Activated naive CD8-positive, alpha-beta T cell treated with anti-CD3 and anti-CD28 coated beads, Interleukin-2, amount 10 ng/mL, durations not matched to agents 7 days and 5 days (primary cell): ENCODE measurements at regions not wholly inside any gene's neighbourhood (a gene's known extent, or its start where the extent isn't known, plus 50 kb on each side); places are given as distances from the start of the nearest gene placed in this dataset.

ENCODE experiments used
- ATAC-seq: fragments of 150-1000 bp; cut with Tn5 transposase; one replicate; pipeline ENCODE4 v1.10.0; 2021; ENCODE audit warnings: low read depth, moderate library complexity
- POLR2A ChIA-PET: fragments of 350-600 bp; sonication (Branson Sonifier 250); formaldehyde crosslinking; loops from one replicate; lab custom pipeline; 2021; ENCODE audit warnings: antibody characterized with exemption; lab: Charles Lee
- DNase-seq: peaks from one replicate; pipeline ENCODE4 v3.0.0; 2021
- H3K27ac Mint-ChIP-seq: one replicate; pipeline ENCODE4 v1.8.0; 2022; ENCODE audit warnings: mild to moderate bottlenecking, mixed read lengths
- H3K27me3 Mint-ChIP-seq: one replicate; pipeline ENCODE4 v1.8.0; 2022; ENCODE audit warnings: mild to moderate bottlenecking, moderate library complexity, mixed read lengths
- H3K36me3 Mint-ChIP-seq: one replicate; pipeline ENCODE4 v1.8.0; 2021; ENCODE audit warnings: mild to moderate bottlenecking, mixed read lengths
- H3K4me1 Mint-ChIP-seq: one replicate; pipeline ENCODE4 v1.8.0; 2021; ENCODE audit warnings: mixed read lengths
- H3K4me3 Mint-ChIP-seq: one replicate; pipeline ENCODE4 v1.8.0; 2022; ENCODE audit warnings: mild to moderate bottlenecking, moderate library complexity, mixed read lengths
- H3K9me3 Mint-ChIP-seq: one replicate; pipeline ENCODE4 v1.8.0; 2021; ENCODE audit warnings: mixed read lengths

DNA sequence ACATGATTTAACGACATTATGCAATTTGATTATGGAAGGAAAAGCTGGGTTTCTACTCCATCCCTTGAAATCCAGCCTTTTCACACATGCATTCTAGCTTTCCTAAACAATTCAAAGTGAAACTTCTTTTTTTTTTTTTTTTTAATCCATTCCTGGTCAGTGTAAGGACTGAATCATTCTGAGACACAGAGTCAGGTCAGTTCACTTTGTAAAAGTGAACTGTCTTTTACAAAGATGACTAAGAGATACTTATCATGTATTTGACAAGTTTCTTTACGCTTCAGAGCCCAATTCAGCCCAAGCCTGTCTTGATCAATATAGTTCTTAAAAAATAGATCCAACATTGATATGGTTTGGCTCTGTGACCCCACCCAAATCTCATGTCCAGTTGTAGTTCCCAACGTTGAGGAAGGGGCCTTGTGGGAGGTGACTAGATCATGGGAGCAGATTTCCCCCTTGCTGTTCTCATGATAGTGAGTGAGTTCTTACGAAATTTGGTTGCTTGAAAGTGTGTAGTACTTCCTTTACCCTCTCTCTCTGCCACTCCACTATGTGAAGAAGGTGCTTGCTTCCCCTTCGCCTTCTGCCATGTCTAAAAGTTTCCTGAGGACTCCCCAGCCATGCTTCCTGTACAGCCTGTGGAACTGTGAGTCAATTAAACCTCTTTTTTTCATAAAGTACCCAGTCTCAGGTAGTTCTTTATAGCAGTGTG is 345.6 kb upstream of the THBS1 start:
- H3K36me3 Mint-ChIP-seq, result no peaks in the 10 kb centered on the region
- peaks cover 5% of the 10 kb centered on the region for H3K27me3 Mint-ChIP-seq
- peaks cover 2% of the 10 kb centered on the region for H3K4me1 Mint-ChIP-seq
- ATAC-seq, result no peak
- no peak for DNase-seq
- H3K4me3 Mint-ChIP-seq, result no peak overlapping the region
- POLR2A ChIA-PET, result no interaction called here
- H3K9me3 Mint-ChIP-seq, result peaks cover 3% of the 10 kb centered on the region
- no peak overlapping the region for H3K27ac Mint-ChIP-seq

DNA sequence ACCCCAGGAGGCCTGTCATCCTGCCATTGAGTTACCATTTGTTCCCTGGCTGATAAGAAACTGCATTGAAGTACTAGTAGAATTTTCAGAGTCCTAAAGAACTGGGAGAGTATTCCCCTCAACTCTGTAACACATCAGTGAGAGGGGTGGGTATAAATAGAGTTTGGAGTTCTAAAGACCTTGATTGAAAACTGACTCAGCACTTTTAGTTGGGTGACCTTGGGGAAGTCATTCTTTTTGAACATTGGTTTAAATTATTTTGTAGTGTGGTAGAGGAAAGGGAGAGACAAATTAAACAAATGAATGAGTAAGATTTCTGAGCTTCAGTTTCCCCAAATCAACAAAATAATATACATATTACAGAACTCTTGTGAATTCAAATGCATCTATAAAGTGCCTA is 344.5 kb upstream of the THBS1 start:
- POLR2A ChIA-PET, result no interaction called here
- Mint-ChIP-seq H3K4me3 (no peak overlapping the region), H3K36me3 (no peaks in the 10 kb centered on the region), H3K27me3 (peaks cover 9% of the 10 kb centered on the region), H3K27ac (no peak overlapping the region), H3K4me1 (peaks cover 2% of the 10 kb centered on the region), H3K9me3 (peaks cover 7% of the 10 kb centered on the region)
- ATAC-seq (no peak), DNase-seq (no peak)

DNA sequence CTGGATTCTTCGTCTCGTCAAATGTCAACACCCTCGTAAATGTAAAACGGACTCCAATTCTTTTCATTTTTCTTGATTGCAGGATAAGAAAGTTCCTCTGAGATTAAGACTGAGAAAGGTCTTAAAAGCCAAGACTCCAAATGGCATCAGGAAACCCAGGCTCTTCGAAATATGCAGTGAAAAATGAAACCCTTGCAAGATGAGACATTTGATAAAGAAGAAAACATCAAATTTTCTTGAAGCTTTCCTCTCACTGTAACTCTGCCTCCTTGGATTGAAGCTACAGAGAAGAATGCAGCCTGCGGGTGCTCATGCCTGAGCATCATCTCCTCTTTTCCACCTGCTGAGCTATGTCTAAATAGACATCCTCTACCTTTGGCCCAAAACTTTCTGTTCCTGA is 342.4 kb upstream of the THBS1 start:
- peaks cover 2% of the 10 kb centered on the region for H3K4me1 Mint-ChIP-seq
- H3K27ac Mint-ChIP-seq, result no peak overlapping the region
- ATAC-seq, result no peak
- peaks cover 7% of the 10 kb centered on the region for H3K9me3 Mint-ChIP-seq
- no peak for DNase-seq
- POLR2A ChIA-PET, result no interaction called here
- peaks cover 9% of the 10 kb centered on the region for H3K27me3 Mint-ChIP-seq
- no peaks in the 10 kb centered on the region for H3K36me3 Mint-ChIP-seq
- no peak overlapping the region for H3K4me3 Mint-ChIP-seq

DNA sequence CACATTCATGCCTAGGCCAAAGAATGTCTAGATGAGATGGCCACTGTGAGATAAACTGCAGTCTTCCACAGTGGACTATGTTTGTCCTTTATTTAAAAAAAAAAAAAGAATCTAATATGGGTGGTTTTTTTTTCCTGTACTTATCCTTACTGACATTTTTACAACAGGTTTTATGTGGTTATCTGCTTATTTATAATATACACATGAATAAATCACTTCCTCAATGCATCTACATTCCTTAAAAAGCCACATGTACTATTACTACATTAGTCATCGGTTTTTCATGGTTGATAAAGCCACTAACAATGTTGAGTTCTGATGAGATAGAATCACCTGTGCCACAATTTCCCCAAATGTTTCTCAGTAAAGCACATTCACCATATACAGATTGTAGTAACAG is 341.3 kb upstream of the THBS1 start:
- DNase-seq (no peak), ATAC-seq (no peak)
- Mint-ChIP-seq H3K27ac (no peak overlapping the region), H3K27me3 (peaks cover 9% of the 10 kb centered on the region), H3K4me3 (no peak overlapping the region), H3K36me3 (no peaks in the 10 kb centered on the region), H3K4me1 (peaks cover 2% of the 10 kb centered on the region), H3K9me3 (peaks cover 7% of the 10 kb centered on the region)
- POLR2A ChIA-PET, result no interaction called here

DNA sequence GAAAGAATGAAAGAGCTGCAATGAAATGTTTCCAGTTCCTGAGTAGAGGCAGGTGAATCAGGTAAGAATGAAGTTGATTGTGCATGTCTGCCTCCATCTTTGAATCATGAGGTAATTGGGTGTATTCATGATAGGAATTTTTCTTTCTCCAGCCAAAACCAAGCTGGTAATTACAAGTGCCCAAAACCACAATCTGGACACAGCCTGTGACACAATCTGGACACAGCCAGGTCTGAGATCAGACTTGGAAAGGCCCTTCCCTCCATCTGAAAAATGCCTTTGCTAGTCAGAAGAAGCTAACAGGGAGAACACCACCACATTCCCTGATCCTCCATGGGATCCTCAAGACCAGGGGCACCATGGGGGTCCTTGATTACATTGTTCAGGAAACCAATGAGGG is 338.5 kb upstream of the THBS1 start:
- Mint-ChIP-seq H3K27ac (no peak overlapping the region), H3K4me1 (no peaks in the 10 kb centered on the region), H3K36me3 (no peaks in the 10 kb centered on the region), H3K27me3 (peaks cover 10% of the 10 kb centered on the region), H3K4me3 (no peak overlapping the region), H3K9me3 (peaks cover 3% of the 10 kb centered on the region)
- ATAC-seq (no peak), DNase-seq (no peak)
- POLR2A ChIA-PET, result no interaction called here

DNA sequence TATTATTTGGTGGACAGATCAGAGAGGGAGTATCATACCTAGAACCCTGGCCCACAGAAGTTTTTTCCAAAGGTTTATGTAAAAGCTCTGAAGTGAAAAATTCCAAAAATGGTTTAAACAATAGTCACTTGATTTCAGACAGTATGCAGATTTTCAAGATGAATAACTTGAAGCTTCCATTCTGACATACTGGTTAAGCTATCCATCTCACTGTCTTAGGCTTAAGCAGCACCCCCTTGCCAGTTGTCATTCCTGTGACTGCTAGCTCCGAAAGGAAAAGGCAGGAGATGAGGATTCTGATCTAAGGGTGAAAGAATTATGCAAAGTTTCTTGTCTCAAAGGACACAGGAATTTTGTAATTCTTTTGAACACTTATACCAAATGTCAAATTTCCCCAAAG is 337.5 kb upstream of the THBS1 start:
- peaks cover 16% of the 10 kb centered on the region for H3K27me3 Mint-ChIP-seq
- no peak for ATAC-seq
- no peak for DNase-seq
- H3K9me3 Mint-ChIP-seq, result peaks cover 3% of the 10 kb centered on the region
- H3K27ac Mint-ChIP-seq, result no peak overlapping the region
- no peak overlapping the region for H3K4me3 Mint-ChIP-seq
- POLR2A ChIA-PET, result no interaction called here
- H3K4me1 Mint-ChIP-seq, result no peaks in the 10 kb centered on the region
- no peaks in the 10 kb centered on the region for H3K36me3 Mint-ChIP-seq

DNA sequence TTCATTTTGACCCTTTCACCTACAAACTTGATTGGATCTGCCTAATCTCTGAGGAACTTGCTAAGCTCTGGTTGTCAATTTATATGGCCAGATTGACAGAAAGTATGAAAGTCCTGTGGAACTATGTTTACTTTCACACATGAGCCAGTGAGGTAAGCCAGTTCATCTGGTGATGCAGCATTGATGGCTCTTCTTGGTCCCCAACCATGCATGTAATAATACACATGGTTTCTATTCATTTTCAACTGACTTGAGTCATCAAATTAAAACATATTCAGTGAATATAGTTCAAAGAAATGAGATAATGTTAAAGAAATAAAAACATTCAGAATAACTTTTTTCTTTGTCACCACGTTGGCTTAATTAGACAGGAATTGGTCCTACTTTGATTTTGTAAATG is 336.1 kb upstream of the THBS1 start:
- no peak for DNase-seq
- Mint-ChIP-seq H3K9me3 (peaks cover 3% of the 10 kb centered on the region), H3K27me3 (peaks cover 18% of the 10 kb centered on the region), H3K4me1 (no peaks in the 10 kb centered on the region), H3K27ac (no peak overlapping the region), H3K36me3 (no peaks in the 10 kb centered on the region), H3K4me3 (no peak overlapping the region)
- ATAC-seq, result no peak
- POLR2A ChIA-PET, result no interaction called here

DNA sequence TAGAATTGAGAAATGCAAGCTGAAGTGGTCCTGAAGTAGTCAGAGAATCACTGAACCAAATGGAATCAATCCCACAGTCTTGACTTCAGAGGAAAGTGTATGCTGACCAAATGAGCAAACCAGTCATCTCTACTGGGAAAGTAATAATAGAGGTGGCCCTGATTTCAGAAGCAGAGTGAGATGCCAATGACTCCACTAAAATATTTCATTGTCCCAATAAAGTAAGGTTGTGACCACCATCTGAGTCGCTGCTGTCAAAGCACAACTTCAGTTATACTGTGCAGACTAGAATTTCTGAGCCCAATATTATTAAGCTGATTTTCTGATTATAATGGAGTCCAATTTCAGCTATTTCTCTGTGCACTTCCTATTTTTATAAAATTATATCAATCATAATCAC is 334.4 kb upstream of the THBS1 start:
- Mint-ChIP-seq H3K4me1 (peaks cover 13% of the 10 kb centered on the region), H3K4me3 (no peak overlapping the region), H3K27me3 (peaks cover 14% of the 10 kb centered on the region), H3K9me3 (no peaks in the 10 kb centered on the region), H3K36me3 (no peaks in the 10 kb centered on the region), H3K27ac (no peak overlapping the region)
- ATAC-seq, result no peak
- POLR2A ChIA-PET, result no interaction called here
- DNase-seq, result no peak

DNA sequence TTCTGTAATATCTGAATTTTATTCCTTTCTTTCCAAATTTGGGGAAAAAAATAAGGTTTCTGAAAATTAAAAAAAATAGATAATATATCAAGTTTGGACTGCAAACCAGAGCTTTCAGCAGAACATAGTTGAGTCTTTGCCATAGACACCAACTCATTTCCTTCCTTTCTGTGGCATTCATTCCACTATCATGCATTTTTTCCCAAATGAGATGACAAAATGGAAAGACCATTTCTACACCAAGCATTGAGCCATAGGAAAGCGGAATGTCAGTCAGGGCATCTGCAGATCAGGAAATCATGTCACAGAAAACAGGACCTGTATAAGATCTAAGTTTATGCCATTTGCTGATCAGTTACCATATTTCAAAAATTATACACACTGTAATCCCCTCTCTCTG is 333.3 kb upstream of the THBS1 start:
- no peak overlapping the region for H3K27ac Mint-ChIP-seq
- H3K4me3 Mint-ChIP-seq, result no peak overlapping the region
- DNase-seq, result no peak

DNA sequence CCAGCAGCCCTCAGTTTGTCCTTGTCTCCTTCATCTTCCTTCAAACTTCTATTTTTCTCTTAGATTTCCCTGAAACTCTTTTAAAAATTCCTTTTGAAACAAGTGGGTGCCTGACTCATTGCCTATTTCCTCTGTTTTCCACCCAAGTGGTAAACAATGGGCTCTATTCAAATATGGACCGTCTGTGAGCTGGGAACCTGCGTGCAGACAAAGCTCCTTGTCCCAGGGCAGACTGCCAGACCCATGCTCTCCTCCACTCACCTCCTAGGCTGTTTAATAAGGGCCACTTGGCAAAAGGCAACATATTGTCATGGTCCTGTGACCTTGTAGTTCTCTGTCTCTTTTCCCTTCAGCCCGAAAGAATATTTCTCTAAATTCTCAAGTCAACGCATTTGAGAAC is 332.7 kb upstream of the THBS1 start:
- Mint-ChIP-seq H3K36me3 (no peaks in the 10 kb centered on the region), H3K27me3 (peaks cover 14% of the 10 kb centered on the region), H3K27ac (no peak overlapping the region), H3K4me1 (peaks cover 14% of the 10 kb centered on the region), H3K4me3 (no peak overlapping the region), H3K9me3 (no peaks in the 10 kb centered on the region)
- DNase-seq (no peak), ATAC-seq (no peak)
- POLR2A ChIA-PET, result no interaction called here

More for the DNA sequence above, 333.3 kb upstream of the THBS1 start:
- ATAC-seq, result no peak
- POLR2A ChIA-PET, result no interaction called here
- Mint-ChIP-seq H3K4me1 (peaks cover 14% of the 10 kb centered on the region), H3K27me3 (peaks cover 14% of the 10 kb centered on the region), H3K9me3 (no peaks in the 10 kb centered on the region), H3K36me3 (no peaks in the 10 kb centered on the region)

DNA sequence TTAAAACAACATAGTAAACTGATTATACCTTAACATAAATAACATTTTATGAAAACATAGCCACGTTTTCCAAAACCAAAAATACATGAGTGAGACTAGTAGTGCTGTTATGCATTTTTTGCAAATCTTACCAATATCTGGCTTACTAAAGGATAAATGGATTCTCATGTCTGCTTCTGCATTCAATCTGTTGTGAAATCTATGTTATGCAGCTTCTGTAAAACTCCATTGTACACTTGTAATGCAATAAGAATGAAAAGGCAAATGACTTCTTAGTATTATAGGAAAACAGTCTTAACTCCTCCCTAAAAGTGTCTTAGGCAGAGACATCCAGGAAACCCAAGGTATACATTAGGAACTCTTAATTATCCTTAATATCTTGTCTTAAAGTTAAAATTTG is 330.9 kb upstream of the THBS1 start:
- Mint-ChIP-seq H3K27me3 (peaks cover 14% of the 10 kb centered on the region), H3K9me3 (no peaks in the 10 kb centered on the region), H3K27ac (no peak overlapping the region), H3K4me3 (no peak overlapping the region), H3K4me1 (peaks cover 14% of the 10 kb centered on the region), H3K36me3 (no peaks in the 10 kb centered on the region)
- no peak for DNase-seq
- no peak for ATAC-seq
- POLR2A ChIA-PET, result no interaction called here

DNA sequence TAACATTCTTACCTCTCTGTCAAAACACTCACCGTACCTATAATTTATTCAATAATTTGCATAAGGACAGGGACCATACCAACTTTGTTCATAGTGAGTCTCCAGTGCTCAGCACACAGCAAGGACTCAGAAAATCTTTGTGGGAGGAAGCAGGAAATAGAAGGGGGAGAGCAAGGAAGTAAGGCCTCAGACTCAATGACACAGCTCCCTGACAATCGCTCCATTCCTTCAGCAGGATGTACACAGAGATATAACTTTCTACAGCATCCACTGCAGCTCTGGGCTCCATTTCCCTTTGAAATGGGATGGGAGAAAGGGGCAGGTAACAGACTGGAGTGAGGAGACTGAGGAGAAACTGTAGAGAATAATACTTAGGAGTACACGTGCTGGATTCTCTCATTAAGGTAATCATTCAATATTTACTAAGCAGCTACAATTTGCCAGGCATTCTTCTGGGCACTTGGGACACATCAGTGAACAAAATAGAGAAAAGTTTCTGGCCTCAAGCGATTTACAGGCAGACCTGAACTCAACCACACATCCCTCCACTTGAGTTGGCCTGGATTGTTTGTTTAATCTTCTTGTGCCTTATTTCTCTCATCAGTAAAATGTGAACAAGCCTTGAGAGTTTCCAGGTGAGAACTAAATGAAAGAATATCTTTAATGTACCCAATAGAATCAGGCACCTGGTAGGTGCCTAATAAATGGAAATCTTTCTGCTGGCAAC is 330.3 kb upstream of the THBS1 start:
- Mint-ChIP-seq H3K9me3 (no peaks in the 10 kb centered on the region), H3K4me1 (peaks cover 14% of the 10 kb centered on the region), H3K4me3 (peak overlapping the region; percentile 14), H3K36me3 (no peaks in the 10 kb centered on the region), H3K27ac (no peak overlapping the region), H3K27me3 (peaks cover 12% of the 10 kb centered on the region)
- no peak for DNase-seq
- POLR2A ChIA-PET, result no interaction called here
- no peak for ATAC-seq

DNA sequence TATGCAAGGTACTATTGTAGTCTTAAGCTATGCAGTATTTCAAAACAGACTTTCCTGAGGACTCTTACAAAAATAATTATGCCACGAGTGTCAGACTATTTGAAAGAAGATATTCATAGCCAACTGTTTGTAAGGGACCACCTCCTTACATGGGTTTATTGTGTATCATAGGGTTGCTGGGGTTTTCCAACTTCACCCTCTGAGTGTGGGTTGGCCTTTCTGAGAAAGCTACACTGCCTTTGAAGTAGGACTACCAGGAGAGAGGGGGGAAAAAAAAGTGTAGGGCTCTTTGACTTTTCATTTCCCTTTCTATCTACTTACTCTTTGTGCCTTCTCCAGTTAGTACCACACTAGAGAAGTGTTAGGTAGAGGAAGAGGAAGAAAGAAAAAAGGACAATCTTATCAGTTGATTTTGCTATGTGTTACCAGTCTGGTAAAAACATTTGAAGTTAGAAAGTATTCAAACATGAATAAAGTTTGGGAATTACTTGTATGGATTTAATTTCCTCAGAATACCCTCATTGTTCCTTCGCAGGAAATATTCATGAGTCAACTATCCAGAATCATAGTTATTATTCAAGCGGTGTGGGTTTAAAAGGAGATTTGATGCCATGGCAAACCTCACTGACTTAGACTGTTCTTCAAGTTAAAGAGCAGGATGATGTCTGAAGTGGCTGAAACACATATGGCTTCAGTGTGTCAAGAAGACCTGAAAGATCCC is 329.3 kb upstream of the THBS1 start:
- DNase-seq, result no peak
- no peak overlapping the region for H3K27ac Mint-ChIP-seq
- peak; percentile 30 for ATAC-seq
- H3K4me1 Mint-ChIP-seq, result peaks cover 14% of the 10 kb centered on the region
- no peaks in the 10 kb centered on the region for H3K9me3 Mint-ChIP-seq
- H3K36me3 Mint-ChIP-seq, result no peaks in the 10 kb centered on the region
- peak overlapping the region; percentile 14 for H3K4me3 Mint-ChIP-seq
- peaks cover 8% of the 10 kb centered on the region for H3K27me3 Mint-ChIP-seq
- POLR2A ChIA-PET, result no interaction called here

DNA sequence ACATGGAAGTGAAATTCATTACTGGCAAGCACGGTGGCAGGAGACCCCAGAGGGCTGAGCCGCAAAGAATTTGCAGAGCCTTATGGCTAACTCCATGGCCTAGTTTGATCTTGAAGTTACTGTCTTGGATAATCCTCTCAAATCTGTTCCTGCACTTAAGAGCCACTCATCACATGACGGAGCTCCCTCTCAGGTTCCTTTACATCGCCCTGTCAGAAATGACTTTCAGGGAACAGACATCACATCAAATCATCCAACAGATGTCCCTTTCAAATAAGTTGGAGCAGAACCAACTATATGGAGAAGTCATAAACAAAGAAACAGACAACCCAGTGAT is 328.8 kb upstream of the THBS1 start:
- no peaks in the 10 kb centered on the region for H3K9me3 Mint-ChIP-seq
- DNase-seq (no peak), ATAC-seq (no peak)
- no peak overlapping the region for H3K27ac Mint-ChIP-seq
- H3K27me3 Mint-ChIP-seq, result peaks cover 8% of the 10 kb centered on the region
- H3K4me1 Mint-ChIP-seq, result peaks cover 14% of the 10 kb centered on the region
- no peak overlapping the region for H3K4me3 Mint-ChIP-seq
- POLR2A ChIA-PET, result no interaction called here
- no peaks in the 10 kb centered on the region for H3K36me3 Mint-ChIP-seq
